Spleen (tissue), 11 donors: ENCODE measurements at regions not wholly inside any gene's neighbourhood (a gene's known extent, or its start where the extent isn't known, plus 50 kb on each side); places are given as distances from the start of the nearest gene placed in this dataset.

ENCODE experiments used
- DNase-seq: peaks from one replicate; pipeline ENCODE4 v3.0.0-alpha.2; 2020
- H3K27ac ChIP-seq, 8 donors: fragments of 200-600 bp; sonication (generic) in 7 of 8; 1 replicate in 4 of 8; 2 replicates in 4 of 8; pipeline versions ENCODE4 v1.5.0 to v1.8.0; 2016 to 2021; ENCODE audit warnings: inconsistent platforms in 4 of 8, mild to moderate bottlenecking in 4 of 8, moderate library complexity in 1 of 8
- H3K27me3 ChIP-seq, 7 donors: fragments of 200-600 bp; sonication (generic) in 6 of 7; replicated peaks in 1 of 7; 1 replicate in 4 of 7; 2 replicates in 3 of 7; pipeline versions ENCODE4 v1.5.0 to v1.8.0; 2016 to 2021; ENCODE audit warnings: inconsistent platforms in 3 of 7, mild to moderate bottlenecking in 1 of 7
- H3K36me3 ChIP-seq, 6 donors: fragments of 200-600 bp; sonication (generic) in 5 of 6; 1 replicate in 4 of 6; 2 replicates in 2 of 6; pipeline versions ENCODE4 v1.5.0 to v1.8.0; 2016 to 2021; ENCODE audit warnings: inconsistent platforms in 2 of 6
- H3K4me1 ChIP-seq, 6 donors: fragments of 200-600 bp; sonication (generic) in 5 of 6; 1 replicate in 3 of 6; 2 replicates in 3 of 6; pipeline versions ENCODE4 v1.5.0 to v1.8.0; 2016 to 2021; ENCODE audit warnings: inconsistent platforms in 3 of 6
- H3K4me3 ChIP-seq, 8 donors: fragments of 200-600 bp; sonication (generic) in 7 of 8; 1 replicate in 4 of 8; 2 replicates in 4 of 8; pipeline versions ENCODE4 v1.5.0 to v1.8.0; 2016 to 2021; ENCODE audit warnings: inconsistent platforms in 4 of 8, mild to moderate bottlenecking in 4 of 8, moderate library complexity in 2 of 8
- H3K9me3 ChIP-seq, 8 donors: fragments of 200-600 bp; sonication (generic) in 7 of 8; 1 replicate in 4 of 8; 2 replicates in 4 of 8; pipeline versions ENCODE4 v1.5.0 to v1.8.0; 2016 to 2021; ENCODE audit warnings: inconsistent platforms in 4 of 8
- POLR2A ChIP-seq, 3 donors: fragments of 450-650 bp; IDR thresholded peaks; one replicate each; pipeline ENCODE4 v1.5.1; 2017; ENCODE audit warnings: antibody characterized with exemption in 3 of 3, mild to moderate bottlenecking in 1 of 3
- POLR2AphosphoS5 ChIP-seq, 3 donors: sonication (generic); formaldehyde crosslinking; IDR thresholded peaks; one replicate each; pipeline ENCODE4 v1.5.1; 2017; ENCODE audit warnings: antibody characterized with exemption in 3 of 3
- WGBS, 5 donors: extraction: QIAGEN DNeasy Blood & Tissue Kit in 3 of 5; methylation state at CpG; one replicate each; pipeline versions ENCODE4 v1.1.5 to v1.1.7; 2013 to 2018; 5-methylcytosine and 5-hydroxymethylcytosine counted together
- intact Hi-C: fragments of 100-400 bp; cut with DNase I; formaldehyde crosslinking; loops from one replicate; pipeline ENCODE4 v1.15.0; 2023; ENCODE audit warnings: low total_unique reads
- TF ChIP-seq, protein P1 (sequence below), 11 experiments: fragments of 200-600 bp in 7 of 11; fragments of 450-650 bp in 4 of 11; sonication (generic) in 4 of 11; IDR thresholded peaks in 8 of 11; conservative IDR thresholded peaks in 3 of 11; 1 replicate in 7 of 11; 2 replicates in 4 of 11; pipeline versions ENCODE4 v1.4.0 to v1.8.0; 2016 to 2021; ENCODE audit warnings: antibody characterized with exemption in 11 of 11, inconsistent platforms in 4 of 11, mild to moderate bottlenecking in 1 of 11
- donor health status: healthy with polysubstance abuse.
- donor health status: DM: no; HTN: no; CAD: no; lungs with moderate emphysema.
- donor health status: DM: no; HTN: no; CAD: no.
- donor health status: Bipolar disorder and iron deficiency.
- donor health status: healthy.
- donor health status: DM: no; HTN: no; CAD: no.
- donor health status: DM: yes; HTN: yes; CAD: no.

DNA sequence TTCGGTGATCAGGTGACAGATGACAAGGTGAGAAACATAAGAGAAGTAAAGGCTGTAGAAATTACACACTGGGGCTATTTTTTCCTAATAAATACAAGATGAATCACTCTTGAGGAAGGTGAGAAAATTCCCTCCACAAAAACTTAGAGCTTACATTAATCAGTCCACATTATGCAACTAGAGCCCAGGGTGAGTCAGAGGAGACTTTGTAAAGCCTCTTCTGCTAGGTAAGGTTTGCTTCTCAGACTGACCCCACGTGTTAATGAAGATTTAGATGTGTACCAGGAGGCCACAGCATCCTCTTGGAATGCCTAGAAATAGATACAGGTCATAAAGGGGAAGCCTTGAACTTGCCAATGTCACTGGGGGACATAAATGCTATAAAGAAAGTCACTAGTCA is 396.0 kb upstream of the SMIM31 start:
- WGBS, 5 donors, result 35 to 52% (median 45%) methylated on average over 2 of the region's 2 CpGs
- Histone ChIP-seq H3K4me3 (no peak overlapping the region), H3K36me3 (no peaks in the 10 kb centered on the region), H3K27me3 (no peaks in the 10 kb centered on the region), H3K27ac (no peak overlapping the region), H3K9me3 (no peaks in the 10 kb centered on the region), H3K4me1 (no peaks in the 10 kb centered on the region)
- TF ChIP-seq POLR2AphosphoS5 (IDR thresholded peaks at IDR 0.05) (no peak), POLR2A (IDR thresholded peaks at IDR 0.05) (no peak)
- TF ChIP-seq, protein P1, sequence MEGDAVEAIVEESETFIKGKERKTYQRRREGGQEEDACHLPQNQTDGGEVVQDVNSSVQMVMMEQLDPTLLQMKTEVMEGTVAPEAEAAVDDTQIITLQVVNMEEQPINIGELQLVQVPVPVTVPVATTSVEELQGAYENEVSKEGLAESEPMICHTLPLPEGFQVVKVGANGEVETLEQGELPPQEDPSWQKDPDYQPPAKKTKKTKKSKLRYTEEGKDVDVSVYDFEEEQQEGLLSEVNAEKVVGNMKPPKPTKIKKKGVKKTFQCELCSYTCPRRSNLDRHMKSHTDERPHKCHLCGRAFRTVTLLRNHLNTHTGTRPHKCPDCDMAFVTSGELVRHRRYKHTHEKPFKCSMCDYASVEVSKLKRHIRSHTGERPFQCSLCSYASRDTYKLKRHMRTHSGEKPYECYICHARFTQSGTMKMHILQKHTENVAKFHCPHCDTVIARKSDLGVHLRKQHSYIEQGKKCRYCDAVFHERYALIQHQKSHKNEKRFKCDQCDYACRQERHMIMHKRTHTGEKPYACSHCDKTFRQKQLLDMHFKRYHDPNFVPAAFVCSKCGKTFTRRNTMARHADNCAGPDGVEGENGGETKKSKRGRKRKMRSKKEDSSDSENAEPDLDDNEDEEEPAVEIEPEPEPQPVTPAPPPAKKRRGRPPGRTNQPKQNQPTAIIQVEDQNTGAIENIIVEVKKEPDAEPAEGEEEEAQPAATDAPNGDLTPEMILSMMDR (IDR thresholded peaks at IDR 0.05 in 8 of 11, conservative IDR thresholded peaks at IDR 0.05 in 3 of 11), result no peak
- intact Hi-C loops, result no loop called here
- no peak for DNase-seq

DNA sequence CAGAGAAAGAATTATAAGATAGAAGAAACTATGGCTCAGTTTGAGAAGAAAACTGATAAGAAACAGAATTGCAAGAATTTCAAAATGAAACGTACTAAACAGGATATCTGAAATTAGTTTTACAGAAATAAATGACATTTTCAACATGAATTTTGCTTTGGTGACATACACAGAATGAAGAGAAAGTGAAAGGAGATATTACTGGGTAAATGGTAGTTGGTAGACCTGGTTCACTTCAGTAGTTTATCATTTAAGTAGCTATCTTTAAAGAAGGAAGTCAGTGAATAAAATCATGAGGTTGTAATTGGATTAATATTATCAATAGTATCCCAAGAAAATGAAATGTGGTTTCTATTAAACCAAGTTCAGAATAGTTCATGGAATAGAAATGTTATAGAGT is 395.5 kb upstream of the SMIM31 start:
- TF ChIP-seq POLR2AphosphoS5 (IDR thresholded peaks at IDR 0.05), result no peak
- TF ChIP-seq, protein P1 (IDR thresholded peaks at IDR 0.05 in 8 of 11, conservative IDR thresholded peaks at IDR 0.05 in 3 of 11), result no peak
- no peak for TF ChIP-seq POLR2A (IDR thresholded peaks at IDR 0.05)
- H3K4me1 ChIP-seq, result no peaks in the 10 kb centered on the region
- no peaks in the 10 kb centered on the region for H3K27me3 ChIP-seq
- no peak for DNase-seq
- H3K9me3 ChIP-seq, result no peaks in the 10 kb centered on the region
- H3K36me3 ChIP-seq, result no peaks in the 10 kb centered on the region
- H3K4me3 ChIP-seq, result no peak overlapping the region
- intact Hi-C loops, result no loop called here
- WGBS, 5 donors, result 56 to 89% (median 78%) methylated on average over 1 of the region's 1 CpG
- H3K27ac ChIP-seq, result no peak overlapping the region

DNA sequence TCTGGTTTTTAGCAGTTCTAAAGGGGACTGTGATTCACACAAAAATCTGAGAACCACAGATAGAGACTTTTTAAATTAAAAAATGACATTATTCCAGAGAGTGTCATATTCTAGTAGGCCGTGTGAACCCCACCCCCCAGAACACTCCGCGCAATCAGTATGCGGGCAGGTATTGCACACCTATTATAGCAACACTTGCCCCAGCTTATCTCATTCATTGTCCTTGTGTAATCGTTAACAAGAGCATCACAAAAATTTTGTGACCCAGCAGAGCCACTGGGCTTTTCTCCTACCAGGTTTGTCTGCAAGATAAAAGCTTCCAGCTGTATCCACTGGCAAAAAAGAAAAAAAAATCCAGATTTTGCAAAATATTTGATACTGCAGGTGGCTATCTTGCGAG is 394.1 kb upstream of the SMIM31 start:
- no peak for TF ChIP-seq POLR2A (IDR thresholded peaks at IDR 0.05)
- TF ChIP-seq, protein P1 (IDR thresholded peaks at IDR 0.05 in 8 of 11, conservative IDR thresholded peaks at IDR 0.05 in 3 of 11), result no peak
- TF ChIP-seq POLR2AphosphoS5 (IDR thresholded peaks at IDR 0.05), result no peak
- no peaks in the 10 kb centered on the region for H3K27me3 ChIP-seq
- 69 to 86% (median 78%) methylated on average over 6 of the region's 6 CpGs for WGBS, 5 donors
- no peak overlapping the region for H3K4me3 ChIP-seq
- no peaks in the 10 kb centered on the region for H3K4me1 ChIP-seq
- DNase-seq, result no peak
- H3K9me3 ChIP-seq, result no peaks in the 10 kb centered on the region
- H3K36me3 ChIP-seq, result no peaks in the 10 kb centered on the region
- no peak overlapping the region for H3K27ac ChIP-seq
- intact Hi-C loops, result no loop called here

DNA sequence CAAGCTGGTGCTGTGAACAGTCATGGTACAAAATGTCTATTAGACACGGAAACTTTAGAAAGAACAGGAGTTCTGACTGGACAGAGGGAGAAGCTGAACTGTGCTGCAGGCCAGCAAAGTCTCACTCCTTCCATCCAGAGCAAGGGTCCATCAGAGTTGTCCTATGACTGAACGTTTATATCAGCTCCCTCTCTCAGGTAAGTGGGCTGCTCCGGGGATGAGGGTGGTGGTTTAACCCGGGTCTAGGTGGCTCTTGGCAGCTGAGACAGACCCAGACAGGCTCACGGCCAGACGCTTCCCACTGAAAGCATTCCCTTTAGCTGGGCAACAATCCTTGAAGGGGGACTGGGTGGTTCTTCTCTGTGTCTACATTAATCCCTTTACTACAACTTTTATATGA is 385.0 kb upstream of the SMIM31 start:
- Histone ChIP-seq H3K36me3 (no peaks in the 10 kb centered on the region), H3K9me3 (no peaks in the 10 kb centered on the region), H3K27ac (no peak overlapping the region), H3K27me3 (no peaks in the 10 kb centered on the region), H3K4me1 (no peaks in the 10 kb centered on the region), H3K4me3 (no peak overlapping the region)
- 66 to 79% (median 68%) methylated on average over 6 of the region's 6 CpGs for WGBS, 5 donors
- no peak for DNase-seq
- intact Hi-C loops, result no loop called here
- TF ChIP-seq, protein P1 (IDR thresholded peaks at IDR 0.05 in 8 of 11, conservative IDR thresholded peaks at IDR 0.05 in 3 of 11), result no peak
- no peak for TF ChIP-seq POLR2AphosphoS5 (IDR thresholded peaks at IDR 0.05)
